K562 (cell line): ENCODE measurements at regions not wholly inside any gene's neighbourhood (a gene's known extent, or its start where the extent isn't known, plus 50 kb on each side); places are given as distances from the start of the nearest gene placed in this dataset.

ENCODE experiments used
- BACH1 ChIP-seq: fragments of 200-800 bp; sonication (Bioruptor generic); IDR thresholded peaks from 2 replicates; pipeline ENCODE4 v1.6.1; 2016; ENCODE audit warnings: missing genetic modification characterization, missing compliant biosample characterization
- CREB1 ChIP-seq, 2 experiments: sonication (generic) in 1 of 2; formaldehyde crosslinking in 1 of 2; IDR thresholded peaks; 2 replicates each; pipeline versions ENCODE4 v1.6.1 to v1.8.0; 2012 to 2022; ENCODE audit warnings: inconsistent platforms in 1 of 2, mild to moderate bottlenecking in 1 of 2, missing genetic modification reagents in 1 of 2, moderate library complexity in 1 of 2

DNA sequence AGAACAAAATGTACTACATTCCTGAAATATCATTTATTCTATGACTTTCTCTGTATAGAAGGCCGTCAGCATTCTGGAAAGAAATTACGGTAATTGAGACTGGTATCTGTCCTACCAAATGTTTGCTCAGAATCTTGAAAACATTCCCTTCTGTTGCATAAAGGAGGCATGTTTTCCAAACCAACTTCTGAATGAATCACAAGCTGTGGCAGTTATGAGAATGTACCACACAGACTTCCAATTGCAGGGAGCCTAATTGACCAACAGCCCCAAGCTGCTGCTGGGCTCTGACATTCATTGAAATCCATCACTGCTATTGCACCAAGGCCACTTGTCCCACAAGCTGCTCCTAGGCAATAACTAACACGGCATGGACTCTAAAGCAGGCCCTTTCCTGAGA, 185.3 kb upstream of the CCDC196 start:
- no peak for TF ChIP-seq BACH1 (tag)
- TF ChIP-seq CREB1 (IDR thresholded peaks at IDR 0.05), result no peak
- no peak for TF ChIP-seq CREB1 (CRISPR knock-in tag; IDR thresholded peaks at IDR 0.05)
